PC-3 (cell line): ENCODE measurements at regions not wholly inside any gene's neighbourhood (a gene's known extent, or its start where the extent isn't known, plus 50 kb on each side); places are given as distances from the start of the nearest gene placed in this dataset.

ENCODE experiments used
- ATAC-seq: fragments of 200-7000 bp; cut with Tn5 transposase; 2 replicates; pipeline ENCODE4 v1.9.1; 2020; ENCODE audit warnings: mild to moderate bottlenecking, moderate library complexity
- BruUV-seq: library from RNA; stranded (reverse); fragments of 400-500 nt; replicated peaks from 2 replicates; lab custom pipeline; 2021; lab: Mats Ljungman, UMichigan
- CTCF ChIA-PET: fragments of 300-600 bp; sonication (Branson Sonifier 250); formaldehyde crosslinking; loops from one replicate; lab custom pipeline; 2022; ENCODE audit warnings: antibody characterized with exemption; lab: Charles Lee
- POLR2A ChIA-PET: fragments of 300-600 bp; sonication (Branson Sonifier 250); formaldehyde crosslinking; loops from one replicate; lab custom pipeline; 2022; ENCODE audit warnings: antibody characterized with exemption; ENCODE audit not compliant: unreplicated experiment; lab: Charles Lee
- DNase-seq: peaks from one replicate; pipeline ENCODE4 v3.0.0-alpha.2; 2015
- H2AFZ ChIP-seq: fragments of 300-600 bp; sonication (generic); 2 replicates; pipeline ENCODE4 v1.6.0; 2016; ENCODE audit warnings: antibody characterized with exemption, low read length
- H3F3A ChIP-seq: fragments of 300-600 bp; sonication (generic); one replicate; pipeline ENCODE4 v1.6.0; 2017; ENCODE audit warnings: antibody characterized with exemption, low read length, control low read depth, mild to moderate bottlenecking; ENCODE audit not compliant: unreplicated experiment
- H3K27ac ChIP-seq: fragments of 300-600 bp; sonication (generic); 2 replicates; pipeline ENCODE4 v1.5.1; 2016; ENCODE audit warnings: mild to moderate bottlenecking, low read length
- H3K27me3 ChIP-seq: fragments of 300-600 bp; sonication (generic); 2 replicates; pipeline ENCODE4 v1.6.1; 2016; ENCODE audit warnings: low read length, mixed read lengths
- H3K36me3 ChIP-seq: fragments of 300-600 bp; sonication (generic); 2 replicates; pipeline ENCODE4 v1.6.1; 2016; ENCODE audit warnings: low read depth, mixed run types, low read length, mixed read lengths
- H3K4me1 ChIP-seq: fragments of 300-600 bp; sonication (generic); 2 replicates; pipeline ENCODE4 v1.5.1; 2016; ENCODE audit warnings: low read length; ENCODE audit not compliant: insufficient read depth
- H3K4me2 ChIP-seq: fragments of 300-600 bp; sonication (generic); 2 replicates; pipeline ENCODE4 v1.6.0; 2016; ENCODE audit warnings: low read length
- H3K4me3 ChIP-seq: fragments of 300-600 bp; sonication (generic); 2 replicates; pipeline ENCODE4 v1.5.1; 2016; ENCODE audit warnings: mild to moderate bottlenecking, low read length, mixed read lengths
- H3K79me2 ChIP-seq: fragments of 300-600 bp; sonication (generic); 2 replicates; pipeline ENCODE4 v1.6.1; 2017; ENCODE audit warnings: low read length, mixed read lengths
- H3K9ac ChIP-seq: fragments of 300-600 bp; sonication (generic); 2 replicates; pipeline ENCODE4 v1.6.0; 2016; ENCODE audit warnings: mild to moderate bottlenecking, low read length
- H3K9me2 ChIP-seq: fragments of 300-600 bp; sonication (generic); replicated peaks from 2 replicates; pipeline ENCODE4 v1.6.1; 2016; ENCODE audit warnings: mixed run types, low read length, mixed read lengths
- H3K9me3 ChIP-seq: fragments of 300-600 bp; sonication (generic); 2 replicates; pipeline ENCODE4 v1.6.1; 2016; ENCODE audit warnings: low read length, mixed read lengths
- H4K20me1 ChIP-seq: fragments of 300-600 bp; sonication (generic); 2 replicates; pipeline ENCODE4 v1.6.1; 2016; ENCODE audit warnings: low read length, mixed read lengths
- EZH2 ChIP-seq: fragments of 300-600 bp; sonication (generic); IDR thresholded peaks from one replicate; pipeline ENCODE4 v1.6.1; 2017; ENCODE audit warnings: antibody characterized with exemption, mild to moderate bottlenecking, low read length; ENCODE audit not compliant: unreplicated experiment
- EZH2phosphoT487 ChIP-seq: fragments of 300-600 bp; sonication (generic); IDR thresholded peaks from 2 replicates; pipeline ENCODE4 v1.6.1; 2018; ENCODE audit warnings: mild to moderate bottlenecking, antibody characterized with exemption, low read length, borderline replicate concordance
- intact Hi-C: fragments of 100-400 bp; cut with micrococcal nuclease; formaldehyde crosslinking; loops from 2 replicates; pipeline ENCODE4 v1.9.0; 2023
- TF ChIP-seq, protein P1 (sequence below): fragments of 300-600 bp; sonication (generic); conservative IDR thresholded peaks from 2 replicates; pipeline ENCODE4 v1.5.1; 2017; ENCODE audit warnings: antibody characterized with exemption, low read depth, mild to moderate bottlenecking, low read length

DNA sequence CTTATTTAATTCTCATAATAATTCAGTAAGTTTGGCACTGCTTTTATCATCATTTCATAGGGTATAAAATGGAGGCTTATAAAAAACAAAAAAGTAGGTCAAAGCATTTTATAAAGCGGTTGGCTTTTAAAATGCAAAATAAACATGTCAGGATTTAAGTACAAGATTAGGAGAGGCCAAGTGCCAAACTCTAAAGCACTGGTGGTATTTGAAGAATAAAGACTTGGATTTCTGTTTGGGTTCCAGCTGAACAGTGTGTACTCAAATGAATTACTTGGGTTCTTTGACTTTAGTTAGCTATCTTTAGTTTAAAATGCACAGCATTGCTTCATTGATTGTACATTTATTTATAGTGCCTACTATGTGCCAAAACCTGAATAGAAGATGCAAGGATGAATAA, 966.6 kb upstream of the SEL1L start:
- CTCF ChIA-PET = no interaction called here
- BruUV-seq = no TSS peak
- 0 out of 2 replicates have a peak, but pooled peaks cover 12% of the 10 kb centered on the region for H3K9me3 ChIP-seq
- ATAC-seq = no peak
- H3K27ac ChIP-seq = no peak overlapping the region
- DNase-seq = no peak
- H4K20me1 ChIP-seq = no peaks in the 10 kb centered on the region
- no peaks in the 10 kb centered on the region for H3K27me3 ChIP-seq
- no peak overlapping the region for H3K4me2 ChIP-seq
- H3K4me1 ChIP-seq = no peaks in the 10 kb centered on the region
- no peak for TF ChIP-seq EZH2phosphoT487
- no peak for TF ChIP-seq EZH2
- TF ChIP-seq, protein P1, sequence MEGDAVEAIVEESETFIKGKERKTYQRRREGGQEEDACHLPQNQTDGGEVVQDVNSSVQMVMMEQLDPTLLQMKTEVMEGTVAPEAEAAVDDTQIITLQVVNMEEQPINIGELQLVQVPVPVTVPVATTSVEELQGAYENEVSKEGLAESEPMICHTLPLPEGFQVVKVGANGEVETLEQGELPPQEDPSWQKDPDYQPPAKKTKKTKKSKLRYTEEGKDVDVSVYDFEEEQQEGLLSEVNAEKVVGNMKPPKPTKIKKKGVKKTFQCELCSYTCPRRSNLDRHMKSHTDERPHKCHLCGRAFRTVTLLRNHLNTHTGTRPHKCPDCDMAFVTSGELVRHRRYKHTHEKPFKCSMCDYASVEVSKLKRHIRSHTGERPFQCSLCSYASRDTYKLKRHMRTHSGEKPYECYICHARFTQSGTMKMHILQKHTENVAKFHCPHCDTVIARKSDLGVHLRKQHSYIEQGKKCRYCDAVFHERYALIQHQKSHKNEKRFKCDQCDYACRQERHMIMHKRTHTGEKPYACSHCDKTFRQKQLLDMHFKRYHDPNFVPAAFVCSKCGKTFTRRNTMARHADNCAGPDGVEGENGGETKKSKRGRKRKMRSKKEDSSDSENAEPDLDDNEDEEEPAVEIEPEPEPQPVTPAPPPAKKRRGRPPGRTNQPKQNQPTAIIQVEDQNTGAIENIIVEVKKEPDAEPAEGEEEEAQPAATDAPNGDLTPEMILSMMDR = no peak
- no peak overlapping the region for H3K9ac ChIP-seq
- no peak overlapping the region for H2AFZ ChIP-seq
- H3K36me3 ChIP-seq = no peaks in the 10 kb centered on the region
- POLR2A ChIA-PET = no interaction called here
- intact Hi-C loops = no loop called here
- no peaks in the 10 kb centered on the region for H3K9me2 ChIP-seq
- H3K79me2 ChIP-seq = no peaks in the 10 kb centered on the region
- H3F3A ChIP-seq = no peaks in the 10 kb centered on the region
- H3K4me3 ChIP-seq = no peak overlapping the region

DNA sequence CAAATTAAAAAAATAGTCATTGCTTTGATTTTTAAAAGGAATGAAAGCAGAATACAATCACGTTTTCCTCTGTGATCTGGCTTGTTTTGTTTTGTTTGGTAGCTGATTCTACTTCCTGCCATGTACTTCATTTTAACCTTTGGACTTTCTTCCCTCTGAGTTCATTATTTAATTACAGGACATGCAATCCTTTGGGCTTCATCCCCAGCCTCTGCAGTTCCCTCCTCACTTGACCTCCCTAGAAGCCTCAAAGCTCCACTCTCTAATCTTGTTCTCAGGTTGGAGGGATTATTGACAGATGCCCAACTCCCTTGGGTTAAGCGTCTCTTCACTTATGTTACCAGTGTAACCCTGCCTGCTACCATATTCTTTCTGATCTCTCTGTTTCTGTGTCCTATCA, 967.9 kb upstream of the SEL1L start:
- Histone ChIP-seq H3K4me2 (no peak overlapping the region), H3K36me3 (no peaks in the 10 kb centered on the region), H2AFZ (no peak overlapping the region), H3K4me1 (no peaks in the 10 kb centered on the region), H3K79me2 (no peaks in the 10 kb centered on the region), H4K20me1 (no peaks in the 10 kb centered on the region), H3K27me3 (no peaks in the 10 kb centered on the region), H3K9ac (no peak overlapping the region), H3K9me2 (no peaks in the 10 kb centered on the region), H3K9me3 (0 out of 2 replicates have a peak, but pooled peaks cover 10% of the 10 kb centered on the region), H3K27ac (no peak overlapping the region), H3F3A (no peaks in the 10 kb centered on the region), H3K4me3 (no peak overlapping the region)
- no peak for TF ChIP-seq EZH2
- no peak for TF ChIP-seq EZH2phosphoT487
- TF ChIP-seq, protein P1 = no peak
- DNase-seq (no peak), ATAC-seq (no peak)
- BruUV-seq = no TSS peak
- ChIA-PET CTCF (no interaction called here), POLR2A (no interaction called here)
- intact Hi-C loops = no loop called here

DNA sequence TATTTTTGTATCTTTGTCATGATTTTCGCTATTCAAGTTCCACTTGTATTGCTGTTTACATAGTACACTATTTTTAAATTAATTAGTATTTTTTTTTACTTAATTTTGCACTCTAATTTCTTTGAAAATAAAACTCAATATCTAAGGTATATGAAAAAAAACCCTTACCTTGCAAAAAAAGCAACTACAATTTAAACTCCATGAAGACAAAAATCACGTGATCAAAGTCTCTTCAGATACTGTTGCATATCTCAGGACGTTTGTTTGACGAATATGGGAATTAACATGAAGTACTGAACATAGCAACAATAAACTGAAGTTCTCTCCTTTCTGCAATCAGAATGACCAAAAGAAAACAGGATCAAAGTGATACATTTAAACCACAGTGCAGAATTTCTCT, 968.4 kb upstream of the SEL1L start:
- ChIA-PET POLR2A (no interaction called here), CTCF (no interaction called here)
- H4K20me1 ChIP-seq = no peaks in the 10 kb centered on the region
- no peak overlapping the region for H3K27ac ChIP-seq
- DNase-seq (no peak), ATAC-seq (no peak)
- intact Hi-C loops = no loop called here
- no peaks in the 10 kb centered on the region for H3K79me2 ChIP-seq
- H2AFZ ChIP-seq = no peak overlapping the region
- H3K9me2 ChIP-seq = no peaks in the 10 kb centered on the region
- H3K27me3 ChIP-seq = no peaks in the 10 kb centered on the region
- no peak overlapping the region for H3K4me3 ChIP-seq
- TF ChIP-seq EZH2 (no peak), EZH2phosphoT487 (no peak)
- TF ChIP-seq, protein P1 = no peak
- H3K4me2 ChIP-seq = no peak overlapping the region
- BruUV-seq = no TSS peak
- no peaks in the 10 kb centered on the region for H3K4me1 ChIP-seq
- no peak overlapping the region for H3K9ac ChIP-seq
- no peaks in the 10 kb centered on the region for H3F3A ChIP-seq
- H3K36me3 ChIP-seq = no peaks in the 10 kb centered on the region
- 0 out of 2 replicates have a peak, but pooled peaks cover 5% of the 10 kb centered on the region for H3K9me3 ChIP-seq
